ENCODE measurements at regions not wholly inside any gene's neighbourhood (a gene's known extent, or its start where the extent isn't known, plus 50 kb on each side); places are given as distances from the start of the nearest gene placed in this dataset.

DNA sequence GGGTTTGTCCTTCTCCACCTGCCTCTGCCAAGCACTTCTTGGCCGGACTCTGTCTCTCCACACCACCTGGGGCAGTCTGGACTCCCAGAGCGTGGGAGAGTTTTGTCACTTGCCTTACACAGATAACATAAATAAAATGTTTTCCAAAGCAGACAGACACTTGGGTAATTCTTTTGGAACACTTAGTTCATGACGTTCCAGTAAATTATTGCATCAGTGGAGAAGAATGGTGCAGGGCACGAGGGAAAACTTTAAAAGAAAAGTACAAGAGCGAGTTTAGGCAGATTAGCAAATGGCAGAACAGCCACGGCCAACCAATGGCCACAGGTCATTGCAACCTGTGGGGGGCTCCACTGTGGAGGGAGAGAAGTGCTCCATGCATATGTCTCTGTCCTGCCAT lies 170.6 kb upstream of the GRB10 start:
- no peaks in the 10 kb centered on the region for H3K27me3 ChIP-seq
- DNase-seq (ENCODE audit: low spot score): no peak

DNA sequence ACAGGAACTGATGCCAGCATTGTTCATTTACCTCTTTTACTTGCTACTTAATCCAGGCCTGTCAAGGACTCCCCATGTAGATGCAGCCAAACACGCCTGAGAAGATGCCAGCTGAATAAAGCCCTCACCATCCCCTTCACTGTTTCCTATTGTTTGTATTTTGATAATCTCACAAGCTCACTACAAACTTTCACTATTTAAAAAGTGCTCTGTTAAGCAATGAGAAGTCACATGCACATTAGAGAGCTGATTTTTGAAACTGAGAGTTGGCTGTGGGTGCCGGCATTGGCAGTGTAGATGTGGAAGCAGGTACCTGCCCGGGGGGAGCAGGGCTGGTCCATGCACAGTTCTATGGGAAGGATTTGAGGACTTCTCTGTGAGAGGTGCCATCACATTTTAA lies 169.8 kb upstream of the GRB10 start:
- no peak for DNase-seq (ENCODE audit: low spot score)

More for the DNA sequence above, 170.6 kb upstream of the GRB10 start:
- H3K4me1 ChIP-seq: peaks cover 0 to 23% of the 10 kb centered on the region in 2 donors
- H3K9me3 ChIP-seq: peaks cover 5 to 22% of the 10 kb centered on the region in 2 donors
- no peaks in the 10 kb centered on the region for H3K36me3 ChIP-seq
- no peak overlapping the region for H3K4me3 ChIP-seq
- peak overlapping the region; percentile 46 to 59 for H3K27ac ChIP-seq
- no peak for TF ChIP-seq CTCF (IDR thresholded peaks at IDR 0.05)

DNA sequence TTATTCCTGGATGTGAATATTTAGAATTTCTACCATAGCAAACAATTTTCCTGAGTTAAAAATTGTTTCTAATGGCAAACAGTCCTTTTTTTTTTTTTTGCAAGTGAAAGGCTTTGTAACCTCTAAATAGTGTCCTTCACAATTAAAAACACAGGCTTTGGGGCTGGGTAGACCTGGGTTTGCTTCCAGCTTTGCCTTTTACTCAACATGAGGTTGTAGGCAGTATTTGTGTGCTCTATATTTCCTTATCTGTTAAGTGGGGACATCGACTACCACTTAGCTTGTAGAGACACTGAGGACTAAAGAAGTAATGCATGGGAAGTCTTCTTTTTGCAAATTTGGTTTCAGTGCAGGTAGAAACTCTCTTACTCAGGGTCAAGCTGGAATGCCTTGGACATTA lies 169.4 kb upstream of the GRB10 start:
- TF ChIP-seq CTCF (IDR thresholded peaks at IDR 0.05): no peak
- Histone ChIP-seq H3K36me3 (no peaks in the 10 kb centered on the region), H3K9me3 (peaks cover 5 to 24% of the 10 kb centered on the region in 2 donors), H3K4me1 (peaks cover 0 to 23% of the 10 kb centered on the region in 2 donors), H3K4me3 (no peak overlapping the region), H3K27me3 (no peaks in the 10 kb centered on the region), H3K27ac (no peak overlapping the region)
- no peak for DNase-seq (ENCODE audit: low spot score)

More for the DNA sequence above, 169.8 kb upstream of the GRB10 start:
- no peak for TF ChIP-seq CTCF (IDR thresholded peaks at IDR 0.05)
- Histone ChIP-seq H3K9me3 (peaks cover 5 to 24% of the 10 kb centered on the region in 2 donors), H3K36me3 (no peaks in the 10 kb centered on the region), H3K4me1 (peaks cover 0 to 23% of the 10 kb centered on the region in 2 donors), H3K4me3 (no peak overlapping the region), H3K27ac (peak overlapping the region; percentile 12 to 59), H3K27me3 (no peaks in the 10 kb centered on the region)

GRCh38 chr7:50943482-50943881 lies 160.8 kb upstream of the GRB10 start:
- Histone ChIP-seq H3K4me3 (no peak overlapping the region), H3K9me3 (peaks cover 0 to 3% of the 10 kb centered on the region in 2 donors), H3K27ac (no peak overlapping the region), H3K4me1 (no peaks in the 10 kb centered on the region), H3K27me3 (no peaks in the 10 kb centered on the region), H3K36me3 (no peaks in the 10 kb centered on the region)
- DNase-seq (ENCODE audit: low spot score): no peak
- TF ChIP-seq CTCF (IDR thresholded peaks at IDR 0.05): no peak

DNA sequence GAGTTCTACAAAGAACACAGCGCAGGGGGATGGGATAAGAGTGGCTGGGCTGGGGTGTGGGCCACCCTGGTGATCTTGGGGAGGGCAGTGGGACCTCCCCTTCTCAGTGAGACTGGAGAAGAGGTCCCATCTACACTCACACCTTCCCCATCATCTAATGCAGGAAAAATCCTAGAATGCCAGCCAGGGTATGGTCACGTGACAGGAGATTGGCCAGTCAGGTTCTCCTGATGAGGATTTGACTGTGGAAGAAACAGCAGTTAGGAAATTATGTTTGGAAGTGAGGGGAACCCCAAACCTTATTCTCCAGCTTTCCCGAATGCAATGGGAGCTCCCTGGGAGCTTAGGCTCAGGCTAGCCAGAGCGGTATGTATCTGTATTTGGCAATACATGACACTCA lies 158.8 kb upstream of the GRB10 start:
- H3K4me3 ChIP-seq: no peak overlapping the region
- H3K9me3 ChIP-seq: no peaks in the 10 kb centered on the region
- H3K27ac ChIP-seq: no peak overlapping the region
- TF ChIP-seq CTCF (IDR thresholded peaks at IDR 0.05): no peak
- no peak for DNase-seq (ENCODE audit: low spot score)
- H3K36me3 ChIP-seq: no peaks in the 10 kb centered on the region
- H3K4me1 ChIP-seq: no peaks in the 10 kb centered on the region
- H3K27me3 ChIP-seq: no peaks in the 10 kb centered on the region

DNA sequence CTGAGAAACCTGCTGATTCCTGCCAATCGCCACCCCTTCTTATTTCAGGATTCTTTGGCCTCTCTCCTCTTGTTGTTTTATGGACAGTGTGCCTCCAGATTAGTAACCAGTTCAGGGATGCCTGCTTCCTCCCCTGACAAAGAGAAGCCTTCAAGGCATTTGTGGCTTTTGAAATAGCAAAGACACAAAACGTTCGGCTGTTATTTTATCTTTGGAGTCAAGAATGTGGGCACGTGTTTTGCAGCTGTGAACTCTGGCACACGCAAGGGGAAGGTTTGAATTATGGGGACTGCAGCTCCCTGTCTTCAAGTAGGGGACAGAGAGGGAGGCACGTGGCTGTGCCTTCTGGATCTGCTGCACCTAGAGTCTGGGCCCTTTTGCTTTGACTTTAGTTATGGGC lies 157.9 kb upstream of the GRB10 start:
- H3K27ac ChIP-seq: no peak overlapping the region
- TF ChIP-seq CTCF (IDR thresholded peaks at IDR 0.05): no peak
- no peak for DNase-seq (ENCODE audit: low spot score)
- H3K4me1 ChIP-seq: no peaks in the 10 kb centered on the region
- peaks cover 0 to 2% of the 10 kb centered on the region in 2 donors for H3K9me3 ChIP-seq
- no peaks in the 10 kb centered on the region for H3K36me3 ChIP-seq
- H3K27me3 ChIP-seq: no peaks in the 10 kb centered on the region
- H3K4me3 ChIP-seq: no peak overlapping the region
